PC-3 (cell line): ENCODE measurements at regions not wholly inside any gene's neighbourhood (a gene's known extent, or its start where the extent isn't known, plus 50 kb on each side); places are given as distances from the start of the nearest gene placed in this dataset.

Experiments
- CTCF ChIP-seq: fragments of 300-600 bp; sonication (generic); conservative IDR thresholded peaks from 2 replicates; pipeline ENCODE4 v1.5.1; 2017; ENCODE audit warnings: antibody characterized with exemption, low read depth, mild to moderate bottlenecking, low read length
- EZH2phosphoT487 ChIP-seq: fragments of 300-600 bp; sonication (generic); IDR thresholded peaks from 2 replicates; pipeline ENCODE4 v1.6.1; 2018; ENCODE audit warnings: mild to moderate bottlenecking, antibody characterized with exemption, low read length, borderline replicate concordance

- TF ChIP-seq CTCF (no peak), EZH2phosphoT487 (no peak)
Observed at GRCh38 chr9:80399606-80400005, 827.8 kb downstream of the TLE4 start.
